ENCODE measurements at regions not wholly inside any gene's neighbourhood (a gene's known extent, or its start where the extent isn't known, plus 50 kb on each side); places are given as distances from the start of the nearest gene placed in this dataset.

- Histone ChIP-seq H3K9me3 (no peaks in the 10 kb centered on the region), H3K36me3 (ENCODE audit: insufficient read depth in 1 of 2, low read depth in 1 of 2) (no peaks in the 10 kb centered on the region), H3K27me3 (ENCODE audit: insufficient read depth in 3 of 3, low read length in 2 of 3) (no peaks in the 10 kb centered on the region), H3K4me3 (no peak overlapping the region), H3K4me1 (no peaks in the 10 kb centered on the region), H3K27ac (no peak overlapping the region)
- intact Hi-C loops (cut with DNase I): no loop called here
- ATAC-seq (no peak), DNase-seq (no peak)
- no peak for TF ChIP-seq CTCF (IDR thresholded peaks at IDR 0.05)
- 80 to 84% (median 83%) methylated on average over 9 of the region's 9 CpGs for WGBS, 3 donors
These were observed 110.0 kb upstream of the ALKAL2 start for GRCh38 chr2:397926-398325.

GRCh38 chr2:397521-397920 is 109.6 kb upstream of the ALKAL2 start:
- Histone ChIP-seq H3K36me3 (ENCODE audit: insufficient read depth in 1 of 2, low read depth in 1 of 2) (no peaks in the 10 kb centered on the region), H3K9me3 (no peaks in the 10 kb centered on the region), H3K27ac (no peak overlapping the region), H3K4me1 (no peaks in the 10 kb centered on the region), H3K27me3 (ENCODE audit: insufficient read depth in 3 of 3, low read length in 2 of 3) (peaks cover 0 to under 1% (median 0%) of the 10 kb centered on the region in 3 donors), H3K4me3 (no peak overlapping the region)
- ATAC-seq: no peak
- intact Hi-C loops (cut with DNase I): no loop called here
- 39 to 45% (median 40%) methylated on average over 14 of the region's 14 CpGs for WGBS, 3 donors
- TF ChIP-seq CTCF (IDR thresholded peaks at IDR 0.05): no peak
- DNase-seq: no peak

- no peak for TF ChIP-seq CTCF (IDR thresholded peaks at IDR 0.05)
- Histone ChIP-seq H3K36me3 (ENCODE audit: insufficient read depth in 1 of 2, low read depth in 1 of 2) (no peaks in the 10 kb centered on the region), H3K4me3 (no peak overlapping the region), H3K4me1 (no peaks in the 10 kb centered on the region), H3K9me3 (no peaks in the 10 kb centered on the region), H3K27me3 (ENCODE audit: insufficient read depth in 3 of 3, low read length in 2 of 3) (peaks cover 0 to 2% (median 0%) of the 10 kb centered on the region in 3 donors), H3K27ac (no peak overlapping the region)
- intact Hi-C loops (cut with DNase I): no loop called here
- no peak for DNase-seq
- ATAC-seq: no peak
- 74 to 79% (median 75%) methylated on average over 11 of the region's 11 CpGs for whole genome bisulfite sequencing, 3 donors
These were observed 109.0 kb upstream of the ALKAL2 start for GRCh38 chr2:396903-397302.

GRCh38 chr2:395886-396285 is 108.0 kb upstream of the ALKAL2 start:
- Histone ChIP-seq H3K36me3 (ENCODE audit: insufficient read depth in 1 of 2, low read depth in 1 of 2) (no peaks in the 10 kb centered on the region), H3K9me3 (no peaks in the 10 kb centered on the region), H3K4me3 (no peak overlapping the region), H3K4me1 (no peaks in the 10 kb centered on the region), H3K27me3 (ENCODE audit: insufficient read depth in 3 of 3, low read length in 2 of 3) (peaks cover 0 to 2% (median 0%) of the 10 kb centered on the region in 3 donors), H3K27ac (no peak overlapping the region)
- no peak for ATAC-seq
- WGBS, 3 donors: 70 to 73% (median 73%) methylated on average over 12 of the region's 12 CpGs
- intact Hi-C loops (cut with DNase I): no loop called here
- TF ChIP-seq CTCF (IDR thresholded peaks at IDR 0.05): no peak
- DNase-seq: no peak
